ACHN (cell line): ENCODE measurements at regions not wholly inside any gene's neighbourhood (a gene's known extent, or its start where the extent isn't known, plus 50 kb on each side); places are given as distances from the start of the nearest gene placed in this dataset.

ENCODE experiments used
- DNase-seq: peaks from one replicate; pipeline ENCODE4 v3.0.0-alpha.2; 2015
- in situ Hi-C: cut with HindIII; loops from 2 replicates; pipeline ENCODE4 v1.10.0; 2017; ENCODE audit warnings: low sequenced_read_pairs, low pct_ligation_motif_present, low pct_unique_long_range_greater_than_20kb

- no peak for DNase-seq
- in situ Hi-C loops, result no loop called here
Measured at GRCh38 chr2:60306267-60306861, 247.1 kb downstream of the BCL11A start.

DNA sequence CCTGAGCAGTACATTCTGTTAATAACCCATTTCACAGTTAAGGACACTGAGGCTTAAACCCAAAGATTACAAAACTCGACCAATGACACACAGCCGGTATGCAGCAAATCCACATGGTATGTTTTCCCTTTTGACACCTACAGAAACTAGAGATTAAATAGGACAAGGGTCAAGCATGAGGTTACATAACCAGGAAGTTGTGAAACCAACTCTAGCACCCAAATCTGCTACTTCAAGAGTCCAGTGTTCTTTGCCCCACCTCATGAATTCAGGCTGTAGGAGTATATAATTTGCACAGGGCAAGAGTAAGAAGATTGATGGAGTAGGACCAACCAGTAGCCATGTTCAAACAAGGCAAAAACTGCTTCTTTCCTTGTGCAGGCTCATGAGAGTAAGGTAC lies 249.8 kb downstream of the BCL11A start:
- DNase-seq, result no peak
- in situ Hi-C loops, result no loop called here

- in situ Hi-C loops, result no loop called here
- no peak for DNase-seq
Measured at GRCh38 chr2:60302377-60303126, 250.9 kb downstream of the BCL11A start.

- no peak for DNase-seq
- in situ Hi-C loops, result no loop called here
Measured at GRCh38 chr2:60301726-60302125, 251.7 kb downstream of the BCL11A start.

GRCh38 chr2:60299179-60299578 lies 254.3 kb downstream of the BCL11A start:
- DNase-seq, result no peak
- in situ Hi-C loops, result no loop called here

DNA sequence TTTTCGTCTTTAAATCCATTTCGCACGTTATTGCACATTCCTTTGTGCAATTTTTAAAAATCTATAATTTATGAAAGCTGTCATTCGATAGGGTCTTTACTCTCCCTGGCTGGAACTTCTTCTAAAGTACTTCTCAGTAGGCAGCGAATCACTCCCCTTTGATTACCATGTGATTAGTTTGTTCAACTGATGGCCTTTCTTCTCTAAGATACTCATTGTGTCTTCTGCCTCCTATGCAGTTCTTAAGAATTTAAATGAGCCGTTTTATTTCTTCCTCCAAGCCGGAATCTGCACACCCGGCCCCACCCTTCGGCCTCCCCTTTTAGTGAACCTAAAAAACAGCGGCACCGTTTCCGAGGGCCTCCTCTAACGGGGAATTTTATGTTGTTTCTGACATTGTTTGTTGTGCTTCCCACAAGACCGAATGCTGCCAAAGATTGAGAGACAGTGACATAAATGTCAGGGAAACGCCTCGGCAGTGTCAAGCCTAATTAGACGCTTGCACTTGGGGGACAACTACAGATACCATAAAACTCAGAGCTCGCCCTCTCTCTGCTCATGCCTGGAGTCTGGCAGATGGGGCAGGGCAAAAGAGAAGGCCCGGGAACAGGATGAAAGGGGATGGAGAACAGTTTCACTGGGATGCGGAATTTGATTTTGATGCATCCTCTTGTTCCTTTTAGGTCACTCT lies 255.3 kb downstream of the BCL11A start:
- in situ Hi-C loops, result no loop called here

DNA sequence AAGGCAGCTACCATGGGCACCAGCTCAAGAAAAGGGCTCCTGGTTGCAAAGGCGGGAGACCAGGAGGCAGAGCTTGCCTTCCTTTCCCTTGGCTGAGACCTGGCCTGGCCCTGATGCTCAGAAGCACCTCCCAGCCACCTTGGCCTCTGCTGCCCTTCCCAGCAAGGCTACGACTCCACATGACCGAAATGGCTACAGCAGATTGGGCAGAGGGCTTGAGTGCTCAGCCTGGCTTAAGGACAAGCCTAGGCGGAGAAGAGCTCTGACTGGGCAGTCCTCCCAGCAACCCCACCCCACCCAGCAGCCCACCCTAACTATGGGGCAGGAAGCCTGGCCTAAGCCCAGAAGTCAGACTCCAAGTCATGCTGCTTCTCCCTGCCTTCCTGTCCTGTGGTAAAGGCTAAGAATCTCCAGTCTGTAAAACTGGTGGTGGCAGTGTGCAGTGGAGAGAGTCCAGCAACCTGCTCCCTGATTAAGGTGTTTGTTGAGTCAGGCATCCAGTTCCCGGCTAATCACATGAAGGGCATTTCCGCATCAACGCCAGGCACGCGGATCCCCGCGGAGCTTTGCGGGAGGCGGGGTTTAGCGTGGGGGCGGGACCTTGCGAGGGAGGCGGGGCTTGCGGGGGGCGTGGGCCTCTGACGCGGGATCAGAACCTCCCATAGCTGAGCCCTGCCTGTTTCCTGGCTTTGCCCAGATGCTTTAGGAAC lies 256.0 kb downstream of the BCL11A start:
- in situ Hi-C loops, result no loop called here
- DNase-seq, result no peak

More for the DNA sequence above, 255.3 kb downstream of the BCL11A start:
- DNase-seq, result no peak

DNA sequence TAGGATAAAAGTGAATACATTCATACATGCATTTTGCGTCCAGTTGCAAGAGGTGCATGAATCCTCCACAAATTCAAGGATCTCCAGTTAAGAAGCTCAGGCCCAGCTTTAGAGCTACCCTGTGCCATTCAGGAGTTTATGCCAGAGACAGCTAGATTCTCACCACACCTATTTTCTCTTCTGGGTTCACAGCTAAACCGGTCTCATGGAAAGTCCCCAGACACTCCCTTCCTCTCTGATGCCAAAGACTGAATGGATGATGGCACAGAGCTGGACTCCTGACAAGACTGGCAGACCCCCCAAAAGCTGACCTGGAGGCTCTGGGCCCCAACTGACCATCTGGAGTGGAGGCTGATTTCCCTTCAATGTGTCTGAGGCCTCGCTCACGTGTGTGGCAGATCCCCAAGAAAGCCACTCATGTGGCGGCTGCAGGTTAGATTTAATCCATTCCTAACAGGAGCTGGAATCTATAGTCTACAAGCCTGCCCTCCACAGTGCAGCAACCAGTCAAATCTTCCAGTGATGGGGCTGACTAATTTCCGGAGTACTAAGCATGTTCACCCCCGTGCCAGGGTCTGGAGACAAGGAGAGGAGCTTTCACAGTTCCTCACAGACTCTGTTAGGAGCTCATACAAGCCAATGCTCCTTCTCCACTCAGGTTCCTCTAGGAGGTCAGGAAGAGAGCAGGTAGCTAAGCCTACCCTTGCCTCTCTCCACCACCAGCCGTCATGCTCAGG lies 257.1 kb downstream of the BCL11A start:
- in situ Hi-C loops, result no loop called here
- no peak for DNase-seq

DNA sequence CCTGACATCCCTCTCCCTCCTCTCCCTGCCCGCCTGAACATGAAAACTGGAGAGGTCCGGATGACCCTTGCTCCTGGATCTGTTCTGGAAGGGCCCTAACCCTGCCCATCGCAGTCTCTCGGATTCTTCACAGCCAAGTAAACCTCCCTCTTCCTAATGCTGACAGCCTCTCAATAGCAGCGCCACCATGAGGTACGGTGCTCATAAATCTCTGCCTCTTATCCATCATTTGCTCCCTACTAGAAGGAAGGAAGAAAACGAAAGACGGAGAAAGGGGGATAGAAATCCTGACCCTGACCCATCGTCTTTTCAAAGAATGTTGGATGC lies 257.9 kb downstream of the BCL11A start:
- in situ Hi-C loops, result no loop called here
- no peak for DNase-seq

DNA sequence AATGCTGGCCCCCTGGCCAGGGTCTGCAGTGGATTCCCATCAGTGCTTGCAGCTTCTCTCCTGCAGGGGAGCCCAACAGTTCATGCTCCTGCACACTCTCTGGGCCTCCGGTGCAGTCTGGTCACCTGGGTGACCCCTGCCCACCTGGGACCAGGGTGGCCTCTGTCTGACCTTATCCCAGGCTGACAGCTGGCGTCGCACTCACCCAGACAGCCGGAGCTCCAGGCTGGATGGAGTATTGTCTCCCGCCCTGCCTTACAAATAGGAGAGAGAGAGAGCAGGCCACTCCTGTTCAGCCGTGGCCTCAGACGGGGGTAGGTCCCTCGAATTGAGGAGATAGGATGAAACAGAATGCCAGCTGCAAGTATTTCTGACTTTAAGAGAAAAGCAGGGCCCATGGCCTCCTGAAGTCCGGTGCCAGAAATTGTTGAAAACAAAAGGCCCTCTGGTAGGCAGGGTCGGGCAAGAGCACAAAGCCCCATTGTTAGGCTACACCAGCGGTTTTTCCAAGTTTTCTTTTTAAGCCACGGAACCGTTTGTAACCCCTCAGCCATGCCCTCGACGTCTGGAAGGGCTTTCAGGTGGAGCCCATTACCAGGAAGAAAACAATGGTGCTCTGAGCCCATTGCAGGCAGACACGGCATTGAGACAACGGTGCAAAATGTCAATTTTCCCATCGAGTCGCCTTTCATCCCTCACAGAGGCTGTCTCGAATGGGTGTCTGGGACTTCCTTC lies 258.4 kb downstream of the BCL11A start:
- no peak for DNase-seq
- in situ Hi-C loops, result no loop called here

DNA sequence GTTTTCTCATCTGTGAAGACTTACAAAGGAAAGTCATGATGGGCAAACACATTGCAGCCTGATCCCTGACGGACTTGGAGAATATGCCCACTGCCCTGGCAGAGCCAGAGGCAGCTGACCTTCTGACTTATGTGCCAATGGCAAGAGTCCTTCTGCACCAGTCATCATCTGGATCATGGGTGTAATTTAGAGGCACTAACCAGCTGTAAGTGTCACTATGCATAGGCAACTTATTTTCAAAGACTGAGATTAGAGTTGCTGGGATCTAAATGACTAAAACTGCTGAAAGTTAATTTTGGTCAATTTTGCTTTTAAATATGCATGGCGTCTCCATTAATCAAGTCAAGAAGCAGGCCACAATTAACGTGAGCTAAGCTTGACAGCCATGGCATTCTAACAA lies 261.2 kb downstream of the BCL11A start:
- in situ Hi-C loops, result no loop called here

GRCh38 chr2:60290509-60290908 lies 262.9 kb downstream of the BCL11A start:
- in situ Hi-C loops, result no loop called here
- no peak for DNase-seq

More for the DNA sequence above, 261.2 kb downstream of the BCL11A start:
- no peak for DNase-seq

DNA sequence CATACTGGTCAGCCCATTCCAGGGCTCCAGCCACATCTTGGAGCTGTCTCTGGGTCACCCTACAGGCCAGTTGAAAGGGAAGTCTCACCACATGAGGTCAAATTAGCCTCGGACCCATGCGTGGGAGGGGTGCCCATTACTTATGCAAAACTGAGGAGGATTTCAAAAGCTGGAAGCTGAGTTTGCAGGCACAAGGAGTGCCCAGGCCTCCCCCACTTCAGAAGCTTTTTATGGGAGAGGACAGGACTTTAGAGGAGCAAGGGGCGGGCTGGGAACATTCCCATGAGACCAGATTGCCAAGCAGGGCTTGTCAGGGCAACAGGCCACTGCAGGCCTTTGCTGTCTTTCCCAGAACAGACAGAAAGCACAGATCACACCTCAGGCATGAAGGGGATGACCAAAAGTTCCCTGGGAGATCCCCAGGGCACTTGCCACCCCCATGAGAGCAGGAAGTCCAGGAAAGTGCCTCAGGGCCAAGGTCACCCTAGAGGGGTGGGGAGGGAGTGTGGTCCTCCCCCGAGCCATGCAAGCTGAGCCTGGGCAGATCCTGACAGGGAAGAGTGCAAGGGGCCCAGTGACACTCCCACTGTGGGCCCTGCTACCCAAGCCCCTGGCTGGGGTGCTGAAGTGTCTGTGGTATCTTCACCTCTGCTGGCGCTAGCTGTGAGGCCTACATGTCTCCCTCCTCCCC lies 267.7 kb downstream of the BCL11A start:
- no peak for DNase-seq
- in situ Hi-C loops, result no loop called here

DNA sequence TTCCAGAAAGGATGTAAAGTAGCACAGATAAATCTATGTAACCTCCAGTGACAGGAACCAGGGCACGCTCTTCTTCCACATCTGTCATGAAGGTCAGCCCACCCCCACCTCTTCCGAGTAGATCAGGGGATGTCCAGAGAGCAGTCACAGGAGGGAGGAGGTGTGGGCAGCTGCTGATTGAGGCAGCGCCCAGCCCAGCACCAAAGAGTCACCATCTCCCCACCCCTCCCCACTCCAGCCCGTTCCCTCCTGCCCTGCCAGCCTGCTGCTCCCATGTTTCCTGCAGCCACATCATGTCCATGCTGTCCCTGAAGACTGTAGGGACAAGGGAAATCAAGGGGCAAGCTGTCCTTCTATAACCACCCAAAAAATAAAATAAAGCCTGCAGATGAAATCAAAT lies 269.8 kb downstream of the BCL11A start:
- in situ Hi-C loops, result no loop called here
- DNase-seq, result no peak

GRCh38 chr2:60282886-60283285 lies 270.6 kb downstream of the BCL11A start:
- in situ Hi-C loops, result no loop called here
- no peak for DNase-seq

- in situ Hi-C loops, result no loop called here
Measured at GRCh38 chr2:60281730-60282129, 271.7 kb downstream of the BCL11A start.

GRCh38 chr2:60280238-60280637 lies 273.2 kb downstream of the BCL11A start:
- no peak for DNase-seq
- in situ Hi-C loops, result no loop called here

More at GRCh38 chr2:60281730-60282129, 271.7 kb downstream of the BCL11A start:
- no peak for DNase-seq

DNA sequence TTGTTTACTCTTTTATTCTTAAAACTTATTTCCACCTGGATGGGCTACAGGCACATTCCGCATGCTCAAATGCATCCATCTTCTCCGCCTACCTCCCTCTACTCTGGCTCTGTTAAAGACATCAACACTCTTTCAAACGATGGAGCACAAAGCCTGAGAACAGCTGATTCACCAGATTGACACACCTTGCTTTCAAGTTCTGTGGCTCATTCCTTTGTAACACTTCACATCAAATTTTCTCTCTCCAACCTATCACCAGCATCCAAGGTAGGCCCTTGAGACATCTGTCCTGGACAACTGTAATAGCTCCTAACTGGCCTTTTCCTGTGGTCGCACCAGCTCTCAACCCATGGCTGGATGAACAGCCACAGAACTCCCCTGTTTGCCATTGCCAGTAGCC lies 274.5 kb downstream of the BCL11A start:
- in situ Hi-C loops, result no loop called here
- DNase-seq, result no peak
